Nephron progenitor cell (in vitro differentiated cells): ENCODE measurements at regions not wholly inside any gene's neighbourhood (a gene's known extent, or its start where the extent isn't known, plus 50 kb on each side); places are given as distances from the start of the nearest gene placed in this dataset.

Experiments used
- DNase-seq: peaks from one replicate; pipeline ENCODE4 v3.0.0; 2021
- H3K27ac Mint-ChIP-seq: 2 replicates; pipeline ENCODE4 v1.8.0; 2021; ENCODE audit warnings: mild to moderate bottlenecking, moderate library complexity, mixed read lengths
- H3K27me3 Mint-ChIP-seq: 2 replicates; pipeline ENCODE4 v1.8.0; 2021; ENCODE audit warnings: mild to moderate bottlenecking, low read depth, mixed read lengths; ENCODE audit not compliant: poor library complexity
- H3K36me3 Mint-ChIP-seq: 2 replicates; pipeline ENCODE4 v1.8.0; 2021; ENCODE audit warnings: low read depth, mixed read lengths
- H3K4me1 Mint-ChIP-seq: 2 replicates; pipeline ENCODE4 v1.8.0; 2021; ENCODE audit warnings: mixed read lengths
- H3K4me3 Mint-ChIP-seq: 2 replicates; pipeline ENCODE4 v1.8.0; 2021; ENCODE audit warnings: mild to moderate bottlenecking, moderate library complexity, mixed read lengths
- H3K9me3 Mint-ChIP-seq: 2 replicates; pipeline ENCODE4 v1.8.0; 2021; ENCODE audit warnings: mild to moderate bottlenecking, moderate library complexity, mixed read lengths
- TF ChIP-seq, protein P1 (sequence below): fragments of 200-600 bp; sonication (generic); IDR thresholded peaks from 2 replicates; pipeline ENCODE4 v1.5.0; 2021; ENCODE audit warnings: antibody characterized with exemption

GRCh38 chr6:165106261-165106660, 203.1 kb downstream of the C6orf118 start:
- Mint-ChIP-seq H3K9me3 (peaks cover 5% of the 10 kb centered on the region), H3K27me3 (peaks cover 6% of the 10 kb centered on the region), H3K4me1 (no peaks in the 10 kb centered on the region), H3K36me3 (no peaks in the 10 kb centered on the region), H3K27ac (no peak overlapping the region), H3K4me3 (no peak overlapping the region)
- TF ChIP-seq, protein P1, sequence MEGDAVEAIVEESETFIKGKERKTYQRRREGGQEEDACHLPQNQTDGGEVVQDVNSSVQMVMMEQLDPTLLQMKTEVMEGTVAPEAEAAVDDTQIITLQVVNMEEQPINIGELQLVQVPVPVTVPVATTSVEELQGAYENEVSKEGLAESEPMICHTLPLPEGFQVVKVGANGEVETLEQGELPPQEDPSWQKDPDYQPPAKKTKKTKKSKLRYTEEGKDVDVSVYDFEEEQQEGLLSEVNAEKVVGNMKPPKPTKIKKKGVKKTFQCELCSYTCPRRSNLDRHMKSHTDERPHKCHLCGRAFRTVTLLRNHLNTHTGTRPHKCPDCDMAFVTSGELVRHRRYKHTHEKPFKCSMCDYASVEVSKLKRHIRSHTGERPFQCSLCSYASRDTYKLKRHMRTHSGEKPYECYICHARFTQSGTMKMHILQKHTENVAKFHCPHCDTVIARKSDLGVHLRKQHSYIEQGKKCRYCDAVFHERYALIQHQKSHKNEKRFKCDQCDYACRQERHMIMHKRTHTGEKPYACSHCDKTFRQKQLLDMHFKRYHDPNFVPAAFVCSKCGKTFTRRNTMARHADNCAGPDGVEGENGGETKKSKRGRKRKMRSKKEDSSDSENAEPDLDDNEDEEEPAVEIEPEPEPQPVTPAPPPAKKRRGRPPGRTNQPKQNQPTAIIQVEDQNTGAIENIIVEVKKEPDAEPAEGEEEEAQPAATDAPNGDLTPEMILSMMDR = no peak
- DNase-seq = no peak

DNA sequence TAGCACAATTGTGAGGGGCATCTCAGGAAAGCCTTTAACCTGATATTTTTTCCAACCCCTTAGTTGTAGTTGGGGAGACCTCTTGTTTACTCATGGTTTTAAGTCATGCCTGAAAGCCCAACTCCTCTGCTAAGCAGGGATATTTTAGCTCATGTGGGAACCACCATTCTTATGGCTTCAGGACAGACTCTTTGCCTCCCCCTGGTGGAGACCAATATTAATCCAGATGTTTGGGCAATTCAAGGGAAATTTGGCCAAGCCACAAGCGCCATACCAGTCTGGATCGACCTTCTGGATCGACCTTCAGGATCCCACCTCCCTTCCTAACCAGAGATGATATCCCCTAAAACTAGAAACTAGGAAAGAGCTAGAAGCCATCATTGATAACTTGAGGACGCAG, 211.2 kb downstream of the C6orf118 start:
- Mint-ChIP-seq H3K27ac (no peak overlapping the region), H3K4me1 (no peaks in the 10 kb centered on the region), H3K36me3 (peaks cover 28% of the 10 kb centered on the region), H3K27me3 (no peaks in the 10 kb centered on the region), H3K9me3 (peaks cover 53% of the 10 kb centered on the region), H3K4me3 (no peak overlapping the region)
- DNase-seq = peak; percentile 10
- TF ChIP-seq, protein P1 = peak; percentile 14

- Mint-ChIP-seq H3K27ac (no peak overlapping the region), H3K9me3 (peaks cover 61% of the 10 kb centered on the region), H3K4me1 (no peaks in the 10 kb centered on the region), H3K27me3 (no peaks in the 10 kb centered on the region), H3K4me3 (no peak overlapping the region), H3K36me3 (peaks cover 37% of the 10 kb centered on the region)
- no peak for DNase-seq
- TF ChIP-seq, protein P1 = no peak
These were observed 212.5 kb downstream of the C6orf118 start for GRCh38 chr6:165096868-165097267.

- no peak for DNase-seq
- peaks cover 6% of the 10 kb centered on the region for H3K4me1 Mint-ChIP-seq
- H3K27me3 Mint-ChIP-seq = no peaks in the 10 kb centered on the region
- TF ChIP-seq, protein P1 = no peak
- H3K9me3 Mint-ChIP-seq = peaks cover 66% of the 10 kb centered on the region
- H3K4me3 Mint-ChIP-seq = no peak overlapping the region
- no peak overlapping the region for H3K27ac Mint-ChIP-seq
- peaks cover 37% of the 10 kb centered on the region for H3K36me3 Mint-ChIP-seq
These were observed 213.2 kb downstream of the C6orf118 start for GRCh38 chr6:165096209-165096608.

GRCh38 chr6:165092881-165093595, 216.4 kb downstream of the C6orf118 start:
- no peak for DNase-seq
- TF ChIP-seq, protein P1 = no peak
- peaks cover 42% of the 10 kb centered on the region for H3K36me3 Mint-ChIP-seq
- no peak overlapping the region for H3K27ac Mint-ChIP-seq
- no peaks in the 10 kb centered on the region for H3K27me3 Mint-ChIP-seq
- H3K9me3 Mint-ChIP-seq = peaks cover 71% of the 10 kb centered on the region
- peaks cover 25% of the 10 kb centered on the region for H3K4me1 Mint-ChIP-seq
- no peak overlapping the region for H3K4me3 Mint-ChIP-seq
